HPDE6-E6E7 (cell line): ENCODE measurements at regions not wholly inside any gene's neighbourhood (a gene's known extent, or its start where the extent isn't known, plus 50 kb on each side); places are given as distances from the start of the nearest gene placed in this dataset.
"Not testable (repeated sequence)": the region's sequence is repeated elsewhere in the genome, so short reads cannot be mapped to it uniquely, and the experiment has no call there.

ENCODE experiments used
- DNase-seq: peaks from one replicate; pipeline ENCODE4 v3.0.0; 2011; ENCODE audit warnings: missing footprints; ENCODE audit errors: extremely low spot score

DNA sequence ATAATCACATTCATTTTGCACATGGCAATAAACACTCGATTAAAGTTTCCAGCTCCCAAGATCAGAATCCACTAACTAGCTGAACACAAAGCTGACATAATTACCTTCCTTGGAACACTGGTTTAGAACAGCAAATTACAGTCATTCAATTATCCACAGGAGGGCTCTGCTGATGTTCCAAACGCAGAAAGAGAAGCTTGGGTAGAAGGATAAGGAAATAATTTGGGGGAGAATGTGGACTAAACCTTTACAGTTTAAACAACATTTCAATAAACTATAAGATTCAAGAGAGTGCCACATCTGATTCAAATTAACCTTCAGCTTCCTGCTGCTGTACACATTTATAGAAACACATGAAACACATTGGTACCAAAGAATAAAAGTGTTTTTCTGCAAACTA is 67.8 kb upstream of the ARL4C start:
- no peak for DNase-seq

DNA sequence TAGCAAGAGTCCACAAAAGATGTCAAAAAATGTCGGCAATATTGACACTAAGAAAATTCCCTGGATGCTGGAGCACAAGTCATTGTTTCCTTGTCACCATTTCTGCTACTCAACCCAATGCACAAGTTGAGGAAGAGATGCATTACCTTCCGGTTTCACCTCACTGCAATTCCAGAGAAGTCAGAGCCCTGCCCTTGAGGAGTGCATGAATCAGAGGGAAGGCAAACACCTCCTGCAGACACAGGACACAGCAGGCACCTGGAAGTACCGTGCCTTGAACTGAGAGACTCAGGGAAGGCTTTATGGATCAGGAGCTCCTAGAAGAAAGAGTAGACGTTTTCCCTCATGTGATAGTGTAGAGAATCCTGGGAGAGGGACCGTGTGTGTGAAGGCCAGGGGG is 62.7 kb upstream of the ARL4C start:
- peak; percentile 49 for DNase-seq

- DNase-seq: no peak
These were observed 61.8 kb upstream of the ARL4C start for GRCh38 chr2:234558642-234559041.

DNA sequence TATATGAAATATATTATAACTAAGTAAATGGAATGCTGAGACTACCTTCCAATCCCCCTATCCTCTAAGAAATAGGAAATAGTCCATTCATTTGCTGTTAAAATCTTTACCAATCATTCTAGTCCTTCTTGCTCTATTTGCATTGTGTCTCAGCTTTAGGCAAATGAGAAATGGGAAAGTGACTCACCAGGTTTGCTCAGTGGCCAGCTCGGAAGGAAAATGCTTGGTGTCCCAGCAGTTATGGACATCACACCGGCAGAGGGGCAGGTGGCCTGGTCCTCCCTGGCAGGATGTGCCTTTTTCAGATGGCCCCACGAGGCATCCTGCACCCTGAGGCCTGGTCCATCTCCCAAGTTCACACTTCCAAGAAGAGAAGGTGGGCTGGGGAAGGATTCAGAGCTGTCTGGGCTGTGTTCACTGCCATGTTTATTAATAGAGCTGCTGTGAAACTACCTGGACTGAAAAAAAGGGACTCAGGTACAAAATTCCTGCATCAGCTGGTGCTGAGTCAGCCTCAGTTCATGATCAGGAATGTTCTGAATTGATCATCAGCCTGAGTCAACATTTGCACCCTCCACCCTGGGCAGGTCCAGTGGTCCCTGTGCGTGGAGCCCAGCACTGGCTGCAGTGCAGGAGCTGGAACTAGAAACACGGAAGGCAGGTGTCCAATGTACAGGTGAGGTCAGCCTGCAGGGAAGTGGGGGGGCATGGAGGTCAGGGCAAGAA is 60.1 kb upstream of the ARL4C start:
- peak; percentile 23 for DNase-seq

DNA sequence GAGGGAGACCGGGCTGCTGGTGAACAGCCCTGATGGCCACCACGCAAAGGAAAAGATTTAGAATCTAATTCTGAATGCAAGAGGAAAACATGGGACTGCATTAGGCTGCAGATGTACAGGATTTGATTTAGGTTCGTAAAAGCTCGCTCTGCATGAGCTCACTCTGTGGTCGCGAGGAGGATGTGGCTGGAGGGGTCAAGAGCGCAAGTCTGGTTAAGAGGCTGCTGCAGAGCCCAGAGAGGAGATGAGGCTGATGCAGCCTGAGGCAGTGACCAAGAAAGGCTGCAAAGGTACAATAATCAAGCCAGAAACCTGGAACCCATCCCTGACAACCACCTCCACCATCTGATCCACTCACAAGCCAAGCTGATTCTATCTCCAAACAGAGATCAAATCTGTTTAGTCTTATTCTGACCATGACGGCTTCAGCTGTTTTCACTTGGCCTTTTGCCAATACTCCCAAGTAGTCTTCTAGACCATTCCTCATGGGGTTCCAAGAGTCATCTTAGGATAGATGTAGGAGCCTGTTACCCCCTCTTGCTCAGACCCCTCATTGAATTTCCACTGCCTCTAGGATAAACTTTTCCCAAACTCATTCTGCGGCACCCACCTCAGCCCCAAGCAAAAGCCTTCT is 58.9 kb upstream of the ARL4C start:
- DNase-seq: no peak

- DNase-seq: no peak
These were observed 58.3 kb upstream of the ARL4C start for GRCh38 chr2:234555161-234555560.

DNA sequence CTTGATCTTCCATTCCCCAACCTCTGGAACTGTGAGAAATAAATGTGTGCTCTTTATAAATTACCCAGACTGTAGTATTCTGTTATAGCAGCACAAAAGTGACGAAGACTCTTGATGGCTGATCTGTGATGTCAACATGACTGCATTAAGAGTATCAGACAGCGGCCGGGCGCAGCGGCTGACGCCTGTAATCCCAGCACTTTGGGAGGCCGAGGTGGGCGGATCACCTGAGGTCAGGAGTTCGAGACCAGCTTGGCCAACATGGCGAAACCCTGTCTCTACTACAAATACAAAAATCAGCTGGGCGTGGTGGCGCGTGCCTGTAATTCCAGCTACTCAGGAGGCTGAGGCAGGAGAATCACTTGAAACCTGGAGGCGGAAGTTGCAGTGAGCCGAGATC is 56.3 kb upstream of the ARL4C start:
- DNase-seq: not testable (repeated sequence)

GRCh38 chr2:234550511-234551107 is 53.7 kb upstream of the ARL4C start:
- DNase-seq: peak; percentile 62

- no peak for DNase-seq
These were observed 53.2 kb upstream of the ARL4C start for GRCh38 chr2:234550056-234550455.

- DNase-seq: no peak
These were observed 52.0 kb upstream of the ARL4C start for GRCh38 chr2:234548695-234549420.

DNA sequence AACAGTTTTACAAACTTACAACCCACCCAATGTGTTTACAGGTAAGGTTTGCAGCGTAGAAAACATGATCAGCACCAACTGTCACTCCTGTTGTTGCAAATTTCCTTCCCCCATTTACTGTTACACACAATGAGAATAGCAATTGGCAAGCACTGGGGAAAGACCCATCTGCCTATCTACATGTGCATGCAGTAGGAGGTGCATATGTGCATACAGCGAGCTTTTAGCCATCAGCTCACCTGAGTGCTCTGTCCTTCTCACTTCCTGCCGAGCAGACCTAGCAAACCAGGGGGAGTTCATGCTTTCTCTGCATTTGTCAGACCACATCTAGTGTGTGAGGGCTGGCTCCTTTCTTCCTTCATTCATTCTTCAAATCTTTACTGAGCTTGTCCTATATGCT is 49.9 kb upstream of the ARL4C start:
- no peak for DNase-seq
